ENCODE measurements at regions not wholly inside any gene's neighbourhood (a gene's known extent, or its start where the extent isn't known, plus 50 kb on each side); places are given as distances from the start of the nearest gene placed in this dataset.

- TF ChIP-seq ZBTB8A (CRISPR knock-in tag; IDR thresholded peaks at IDR 0.05; ENCODE audit: borderline replicate concordance, low read depth) (no peak), ZKSCAN1 (IDR thresholded peaks at IDR 0.05; ENCODE audit: low read length) (no peak), CSRNP1 (CRISPR knock-in tag; IDR thresholded peaks at IDR 0.05) (no peak), NCOA2 (CRISPR knock-in tag; IDR thresholded peaks at IDR 0.05) (no peak)
These were observed 161.7 kb downstream of the DDX3Y start (continued) for GRCh38 chrY:13066372-13066771.

DNA sequence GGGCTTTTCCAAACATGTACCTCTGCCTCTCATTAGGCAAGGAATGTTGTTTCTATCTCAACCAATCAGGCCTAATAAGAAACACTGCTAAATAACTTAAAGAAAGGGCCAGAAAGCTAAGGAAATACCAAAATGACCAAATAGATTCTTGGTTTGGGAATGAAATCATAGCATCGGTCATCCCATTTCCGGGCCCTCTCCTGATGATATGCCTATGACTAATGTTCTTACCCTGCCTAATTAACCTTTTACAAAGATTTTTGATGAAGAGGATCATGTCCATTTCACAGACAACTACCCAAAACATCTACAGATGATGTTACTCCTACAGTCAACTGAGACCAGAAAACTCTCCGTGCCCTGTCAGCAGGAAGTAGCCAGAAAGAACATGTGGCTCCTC, 164.0 kb downstream of the DDX3Y start:
- Histone ChIP-seq H3K79me2 (ENCODE audit: insufficient read depth, low read length) (no peaks in the 10 kb centered on the region), H3K9ac (ENCODE audit: insufficient read depth, low read depth, low read length) (no peak overlapping the region), H3K4me3 (replicated peaks in 1 of 3; ENCODE audit: insufficient read depth in 1 of 3, low read depth in 2 of 3, low read length in 3 of 3) (no peak overlapping the region), H3K27me3 (ENCODE audit: control insufficient read depth in 1 of 2, insufficient read depth in 2 of 2, low read length in 2 of 2) (no peaks in the 10 kb centered on the region), H3K27ac (ENCODE audit: extremely low read length, insufficient read depth, low read length) (no peak overlapping the region), H2AFZ (ENCODE audit: low read length) (no peak overlapping the region), H3K9me3 (ENCODE audit: low read length) (no peaks in the 10 kb centered on the region), H3K4me1 (ENCODE audit: insufficient read depth, low read length) (no peaks in the 10 kb centered on the region), H3K4me2 (ENCODE audit: low read depth, low read length) (no peak overlapping the region), H4K20me1 (ENCODE audit: insufficient read depth, low read length) (no peaks in the 10 kb centered on the region), H3K36me3 (replicated peaks in 1 of 2; ENCODE audit: control insufficient read depth in 1 of 2, insufficient read depth in 2 of 2, low read length in 2 of 2) (no peaks in the 10 kb centered on the region)
- ChIA-PET CTCF (ENCODE audit: low intra/inter-chr PET ratio, low total read pairs) (no interaction called here), POLR2A (no interaction called here)
- in situ Hi-C loops (cut with HindIII; ENCODE audit: extremely low pct_ligation_motif_present, low pct_unique_long_range_greater_than_20kb) = no loop called here
- no peak for FAIRE-seq
- no peak for TF ChIP-seq ZNF282 (IDR thresholded peaks at IDR 0.05; ENCODE audit: partially characterized antibody)
- no peak for DNase-seq (ENCODE audit: low spot score)
- BruUV-seq (replicated peaks) = no TSS peak
- 0% methylated on average over 3 of the region's 3 CpGs for WGBS (ENCODE audit: low lambda C conversion rate)
- no peak for ATAC-seq
- intact Hi-C loops (cut with micrococcal nuclease; ENCODE audit: unreplicated experiment) = no loop called here

DNA sequence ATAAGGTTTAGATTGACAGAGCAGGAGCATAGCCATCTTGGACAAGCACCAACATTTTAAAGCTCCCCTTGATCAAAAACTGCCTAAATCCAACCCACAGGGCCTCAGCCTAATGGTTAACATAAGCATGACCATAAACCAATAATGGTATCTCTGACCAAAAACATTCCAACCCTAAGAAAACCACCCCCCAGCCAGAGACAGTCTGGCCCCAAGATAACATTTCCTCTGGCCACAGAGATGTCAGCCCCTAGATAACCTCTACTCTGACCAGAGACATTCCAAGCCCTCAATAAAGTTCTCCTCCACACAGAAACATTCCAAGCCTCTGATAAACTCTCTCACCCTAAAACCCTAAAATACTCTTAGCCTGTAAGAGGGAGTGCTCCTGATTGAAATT, 164.4 kb downstream of the DDX3Y start:
- Histone ChIP-seq H3K79me2 (ENCODE audit: insufficient read depth, low read length) (no peaks in the 10 kb centered on the region), H3K9me3 (ENCODE audit: low read length) (no peaks in the 10 kb centered on the region), H4K20me1 (ENCODE audit: insufficient read depth, low read length) (no peaks in the 10 kb centered on the region), H3K4me3 (replicated peaks in 1 of 3; ENCODE audit: insufficient read depth in 1 of 3, low read depth in 2 of 3, low read length in 3 of 3) (no peak overlapping the region), H3K4me2 (ENCODE audit: low read depth, low read length) (no peak overlapping the region), H3K9ac (ENCODE audit: insufficient read depth, low read depth, low read length) (no peak overlapping the region), H3K4me1 (ENCODE audit: insufficient read depth, low read length) (no peaks in the 10 kb centered on the region), H2AFZ (ENCODE audit: low read length) (no peak overlapping the region), H3K27me3 (ENCODE audit: control insufficient read depth in 1 of 2, insufficient read depth in 2 of 2, low read length in 2 of 2) (no peaks in the 10 kb centered on the region), H3K36me3 (replicated peaks in 1 of 2; ENCODE audit: control insufficient read depth in 1 of 2, insufficient read depth in 2 of 2, low read length in 2 of 2) (no peaks in the 10 kb centered on the region), H3K27ac (ENCODE audit: extremely low read length, insufficient read depth, low read length) (no peak overlapping the region)
- POLR2A ChIA-PET = no interaction called here
- no peak for FAIRE-seq
- no peak for DNase-seq (ENCODE audit: low spot score)
- intact Hi-C loops (cut with micrococcal nuclease; ENCODE audit: unreplicated experiment) = no loop called here
- in situ Hi-C loops (cut with HindIII; ENCODE audit: extremely low pct_ligation_motif_present, low pct_unique_long_range_greater_than_20kb) = no loop called here
- no TSS peak for BruUV-seq (replicated peaks)
- no peak for ATAC-seq
- CTCF ChIA-PET (ENCODE audit: low intra/inter-chr PET ratio, low total read pairs) = no interaction called here
- no peak for TF ChIP-seq STAT5B (CRISPR knock-in tag; IDR thresholded peaks at IDR 0.05)
- TF ChIP-seq ZFP36L2 (CRISPR knock-in tag; IDR thresholded peaks at IDR 0.05) = no peak
- TF ChIP-seq FOSL1 (CRISPR knock-in tag; IDR thresholded peaks at IDR 0.05; ENCODE audit: borderline replicate concordance) = no peak
- TF ChIP-seq HOXA3 (CRISPR knock-in tag; IDR thresholded peaks at IDR 0.05) = no peak
- TF ChIP-seq ZNF670 (CRISPR knock-in tag; IDR thresholded peaks at IDR 0.05; ENCODE audit: borderline replicate concordance) = no peak
- no peak for TF ChIP-seq ZNF503 (CRISPR knock-in tag; IDR thresholded peaks at IDR 0.05)
- no peak for TF ChIP-seq ZMAT3 (CRISPR knock-in tag; conservative IDR thresholded peaks at IDR 0.05)
- no peak for TF ChIP-seq ZNF674 (CRISPR knock-in tag; IDR thresholded peaks at IDR 0.05; ENCODE audit: low read depth)
- TF ChIP-seq, protein P1, sequence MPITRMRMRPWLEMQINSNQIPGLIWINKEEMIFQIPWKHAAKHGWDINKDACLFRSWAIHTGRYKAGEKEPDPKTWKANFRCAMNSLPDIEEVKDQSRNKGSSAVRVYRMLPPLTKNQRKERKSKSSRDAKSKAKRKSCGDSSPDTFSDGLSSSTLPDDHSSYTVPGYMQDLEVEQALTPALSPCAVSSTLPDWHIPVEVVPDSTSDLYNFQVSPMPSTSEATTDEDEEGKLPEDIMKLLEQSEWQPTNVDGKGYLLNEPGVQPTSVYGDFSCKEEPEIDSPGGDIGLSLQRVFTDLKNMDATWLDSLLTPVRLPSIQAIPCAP (CRISPR knock-in tag; IDR thresholded peaks at IDR 0.05; ENCODE audit: low read depth) = no peak
- no peak for TF ChIP-seq ZNF564 (CRISPR knock-in tag; IDR thresholded peaks at IDR 0.05)
- TF ChIP-seq ZNF761 (CRISPR knock-in tag; conservative IDR thresholded peaks at IDR 0.05) = no peak
